ENCODE measurements at regions not wholly inside any gene's neighbourhood (a gene's known extent, or its start where the extent isn't known, plus 50 kb on each side); places are given as distances from the start of the nearest gene placed in this dataset.

- DNase-seq (no peak), ATAC-seq (ENCODE audit: insufficient read depth, low FRiP score) (no peak)
- no peaks in the 10 kb centered on the region for H3K36me3 ChIP-seq (ENCODE audit: control insufficient read depth in 4 of 4, insufficient read depth in 4 of 4, low read length in 4 of 4)
- H3K27me3 ChIP-seq (ENCODE audit: control insufficient read depth in 3 of 3, insufficient read depth in 3 of 3, low read length in 2 of 3): no peaks in the 10 kb centered on the region
- no peak overlapping the region for H3K4me3 ChIP-seq
- no peak overlapping the region for H3K9ac ChIP-seq (ENCODE audit: insufficient read depth in 1 of 2, low read length in 2 of 2)
- H3K9me3 ChIP-seq (ENCODE audit: control insufficient read depth in 4 of 4, insufficient read depth in 3 of 4, low read length in 3 of 4): no peaks in the 10 kb centered on the region
- H3K27ac ChIP-seq (ENCODE audit: low read depth in 1 of 2, low read length in 1 of 2): no peak overlapping the region
- WGBS, 2 donors: 78 to 94% methylated on average over 6 of the region's 6 CpGs
- TF ChIP-seq CTCF (IDR thresholded peaks at IDR 0.05; ENCODE audit: control extremely low read depth, extremely low read depth): no peak
- peaks cover 0 to 7% (median 0%) of the 10 kb centered on the region in 5 donors for H3K4me1 ChIP-seq (ENCODE audit: control insufficient read depth in 5 of 5, insufficient read depth in 5 of 5, low read length in 5 of 5)
Measured at GRCh38 chr6:14425805-14426204, 308.2 kb downstream of the CD83 start.

- Histone ChIP-seq H3K27ac (ENCODE audit: low read depth in 1 of 2, low read length in 1 of 2) (no peak overlapping the region), H3K9ac (ENCODE audit: insufficient read depth in 1 of 2, low read length in 2 of 2) (no peak overlapping the region), H3K27me3 (ENCODE audit: control insufficient read depth in 3 of 3, insufficient read depth in 3 of 3, low read length in 2 of 3) (no peaks in the 10 kb centered on the region), H3K4me1 (ENCODE audit: control insufficient read depth in 5 of 5, insufficient read depth in 5 of 5, low read length in 5 of 5) (peaks cover 0 to 7% (median 0%) of the 10 kb centered on the region in 5 donors), H3K9me3 (ENCODE audit: control insufficient read depth in 4 of 4, insufficient read depth in 3 of 4, low read length in 3 of 4) (no peaks in the 10 kb centered on the region), H3K36me3 (ENCODE audit: control insufficient read depth in 4 of 4, insufficient read depth in 4 of 4, low read length in 4 of 4) (no peaks in the 10 kb centered on the region), H3K4me3 (no peak overlapping the region)
- no peak for TF ChIP-seq CTCF (IDR thresholded peaks at IDR 0.05; ENCODE audit: control extremely low read depth, extremely low read depth)
- ATAC-seq (ENCODE audit: insufficient read depth, low FRiP score) (no peak), DNase-seq (no peak)
- whole genome bisulfite sequencing, 2 donors: 97 to 98% methylated on average over 2 of the region's 2 CpGs
Measured at GRCh38 chr6:14426281-14426680, 308.7 kb downstream of the CD83 start.

- WGBS, 2 donors: 67 to 86% methylated on average over 3 of the region's 3 CpGs
- no peak for TF ChIP-seq CTCF (IDR thresholded peaks at IDR 0.05; ENCODE audit: control extremely low read depth, extremely low read depth)
- Histone ChIP-seq H3K4me1 (ENCODE audit: control insufficient read depth in 5 of 5, insufficient read depth in 5 of 5, low read length in 5 of 5) (peaks cover 0 to 12% (median 0%) of the 10 kb centered on the region in 5 donors), H3K36me3 (ENCODE audit: control insufficient read depth in 4 of 4, insufficient read depth in 4 of 4, low read length in 4 of 4) (no peaks in the 10 kb centered on the region), H3K4me3 (no peak overlapping the region), H3K27ac (ENCODE audit: low read depth in 1 of 2, low read length in 1 of 2) (no peak overlapping the region), H3K9me3 (ENCODE audit: control insufficient read depth in 4 of 4, insufficient read depth in 3 of 4, low read length in 3 of 4) (no peaks in the 10 kb centered on the region), H3K27me3 (ENCODE audit: control insufficient read depth in 3 of 3, insufficient read depth in 3 of 3, low read length in 2 of 3) (no peaks in the 10 kb centered on the region), H3K9ac (ENCODE audit: insufficient read depth in 1 of 2, low read length in 2 of 2) (no peak overlapping the region)
- ATAC-seq (ENCODE audit: insufficient read depth, low FRiP score) (no peak), DNase-seq (no peak)
Measured at GRCh38 chr6:14428269-14428668, 310.7 kb downstream of the CD83 start.

- Histone ChIP-seq H3K9me3 (ENCODE audit: control insufficient read depth in 4 of 4, insufficient read depth in 3 of 4, low read length in 3 of 4) (no peaks in the 10 kb centered on the region), H3K9ac (ENCODE audit: insufficient read depth in 1 of 2, low read length in 2 of 2) (no peak overlapping the region), H3K27me3 (ENCODE audit: control insufficient read depth in 3 of 3, insufficient read depth in 3 of 3, low read length in 2 of 3) (no peaks in the 10 kb centered on the region), H3K4me1 (ENCODE audit: control insufficient read depth in 5 of 5, insufficient read depth in 5 of 5, low read length in 5 of 5) (peaks cover 0 to 13% (median 0%) of the 10 kb centered on the region in 5 donors), H3K36me3 (ENCODE audit: control insufficient read depth in 4 of 4, insufficient read depth in 4 of 4, low read length in 4 of 4) (no peaks in the 10 kb centered on the region), H3K27ac (ENCODE audit: low read depth in 1 of 2, low read length in 1 of 2) (no peak overlapping the region), H3K4me3 (no peak overlapping the region)
- 93 to 94% methylated on average over 10 of the region's 10 CpGs for WGBS, 2 donors
- DNase-seq (no peak), ATAC-seq (ENCODE audit: insufficient read depth, low FRiP score) (no peak)
- TF ChIP-seq CTCF (IDR thresholded peaks at IDR 0.05; ENCODE audit: control extremely low read depth, extremely low read depth): no peak
Measured at GRCh38 chr6:14429396-14429795, 311.8 kb downstream of the CD83 start.
